Activated CD8-positive, alpha-beta memory T cell treated with anti-CD3 and anti-CD28 coated beads, Interleukin-2, amount 10 ng/mL, durations not matched to agents 7 days and 5 days (primary cell): ENCODE measurements at regions not wholly inside any gene's neighbourhood (a gene's known extent, or its start where the extent isn't known, plus 50 kb on each side); places are given as distances from the start of the nearest gene placed in this dataset.

Experiments used
- ATAC-seq: fragments of 150-1000 bp; cut with Tn5 transposase; one replicate; pipeline ENCODE4 v1.10.0; 2021; ENCODE audit warnings: moderate library complexity
- CTCF ChIA-PET: fragments of 350-600 bp; sonication (Branson Sonifier 250); formaldehyde crosslinking; loops from one replicate; lab custom pipeline; 2021; ENCODE audit warnings: antibody characterized with exemption; lab: Charles Lee
- DNase-seq: peaks from one replicate; pipeline ENCODE4 v3.0.0-alpha.2; 2020
- H3K27ac Mint-ChIP-seq: one replicate; pipeline ENCODE4 v1.8.0; 2021; ENCODE audit warnings: mild to moderate bottlenecking, mixed read lengths
- H3K27me3 Mint-ChIP-seq: one replicate; pipeline ENCODE4 v1.8.0; 2021; ENCODE audit warnings: mixed read lengths
- H3K36me3 Mint-ChIP-seq: one replicate; pipeline ENCODE4 v1.8.0; 2021; ENCODE audit warnings: mild to moderate bottlenecking, mixed read lengths
- H3K4me1 Mint-ChIP-seq: one replicate; pipeline ENCODE4 v1.8.0; 2021; ENCODE audit warnings: mixed read lengths
- H3K4me3 Mint-ChIP-seq: one replicate; pipeline ENCODE4 v1.8.0; 2021; ENCODE audit warnings: mild to moderate bottlenecking, moderate library complexity, mixed read lengths
- H3K9me3 Mint-ChIP-seq: one replicate; pipeline ENCODE4 v1.8.0; 2022; ENCODE audit warnings: low read depth, mixed read lengths

DNA sequence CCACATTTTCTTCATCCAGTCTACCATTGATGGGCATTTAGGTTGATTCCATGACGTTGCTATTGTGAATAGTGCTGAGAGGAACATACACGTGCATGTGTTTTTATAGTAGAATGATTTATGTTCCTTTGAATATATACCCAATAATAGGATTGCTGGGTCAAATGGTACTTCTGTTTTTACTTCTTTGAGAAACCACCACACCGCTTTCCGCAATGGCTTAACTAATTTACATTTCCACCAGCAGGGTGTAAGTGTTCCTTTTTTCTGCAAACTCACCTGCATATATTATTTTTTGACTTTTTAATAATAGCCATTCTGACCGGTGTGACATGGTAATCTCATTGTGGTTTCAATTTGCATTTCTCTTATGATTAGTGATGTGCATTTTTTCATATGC is 82.2 kb upstream of the RFX3 start:
- Mint-ChIP-seq H3K27ac (no peak overlapping the region), H3K36me3 (peaks cover 2% of the 10 kb centered on the region), H3K4me1 (no peaks in the 10 kb centered on the region), H3K27me3 (no peaks in the 10 kb centered on the region), H3K9me3 (no peaks in the 10 kb centered on the region), H3K4me3 (no peak overlapping the region)
- ATAC-seq: no peak
- DNase-seq: no peak
- CTCF ChIA-PET: no interaction called here

GRCh38 chr9:3600672-3601071 is 74.9 kb upstream of the RFX3 start:
- H3K27ac Mint-ChIP-seq: no peak overlapping the region
- no peaks in the 10 kb centered on the region for H3K9me3 Mint-ChIP-seq
- CTCF ChIA-PET: no interaction called here
- DNase-seq: no peak
- no peak overlapping the region for H3K4me3 Mint-ChIP-seq
- no peaks in the 10 kb centered on the region for H3K36me3 Mint-ChIP-seq
- no peaks in the 10 kb centered on the region for H3K4me1 Mint-ChIP-seq
- no peak for ATAC-seq
- H3K27me3 Mint-ChIP-seq: no peaks in the 10 kb centered on the region

DNA sequence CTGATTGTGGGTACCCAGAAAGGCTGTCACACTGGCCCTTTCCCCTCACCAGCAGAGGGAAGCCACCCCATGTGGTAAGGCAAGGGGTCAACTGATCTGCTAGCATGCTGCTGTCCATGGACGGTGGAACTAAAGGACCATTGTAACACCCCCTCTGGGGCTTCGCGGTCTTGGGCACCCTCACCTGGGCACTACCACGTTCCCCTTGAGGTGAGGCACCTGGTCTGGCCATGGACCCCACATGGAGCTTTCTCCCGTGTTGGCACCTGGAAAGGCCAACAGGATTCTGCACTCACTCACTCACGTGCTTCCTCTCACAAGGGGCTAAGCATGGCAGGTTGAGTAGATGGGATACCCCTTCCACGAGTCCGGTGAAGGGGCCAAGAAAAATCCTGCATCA is 72.0 kb upstream of the RFX3 start:
- Mint-ChIP-seq H3K9me3 (peaks cover under 1% of the 10 kb centered on the region), H3K27me3 (no peaks in the 10 kb centered on the region)
- CTCF ChIA-PET: no interaction called here

DNA sequence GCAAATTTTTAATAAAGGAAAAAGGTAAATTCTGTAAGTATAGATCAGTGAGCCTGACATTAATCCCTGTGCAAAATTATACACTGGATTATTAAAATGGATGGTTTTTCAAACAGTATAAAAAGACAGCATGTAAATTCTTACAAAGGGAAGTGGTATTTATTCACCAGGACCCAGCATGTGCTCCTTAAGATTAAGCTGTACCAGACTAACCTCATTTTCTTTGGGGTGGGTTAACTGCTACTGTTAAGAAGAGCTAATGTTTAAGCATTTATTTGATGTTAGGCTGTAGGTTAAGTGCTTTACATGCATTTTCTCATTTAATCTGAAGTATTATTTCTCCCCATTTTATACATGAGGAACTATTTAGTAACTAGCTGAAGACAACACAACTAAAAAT is 60.3 kb upstream of the RFX3 start:
- no peak overlapping the region for H3K4me3 Mint-ChIP-seq
- CTCF ChIA-PET: no interaction called here
- no peak overlapping the region for H3K27ac Mint-ChIP-seq
- H3K4me1 Mint-ChIP-seq: no peaks in the 10 kb centered on the region
- DNase-seq (no peak), ATAC-seq (no peak)
- peaks cover 30% of the 10 kb centered on the region for H3K9me3 Mint-ChIP-seq
- no peaks in the 10 kb centered on the region for H3K27me3 Mint-ChIP-seq
- H3K36me3 Mint-ChIP-seq: peaks cover 39% of the 10 kb centered on the region

More for the DNA sequence above, 72.0 kb upstream of the RFX3 start:
- H3K36me3 Mint-ChIP-seq: peaks cover 3% of the 10 kb centered on the region
- ATAC-seq (no peak), DNase-seq (no peak)
- no peak overlapping the region for H3K4me3 Mint-ChIP-seq
- no peaks in the 10 kb centered on the region for H3K4me1 Mint-ChIP-seq
- no peak overlapping the region for H3K27ac Mint-ChIP-seq

DNA sequence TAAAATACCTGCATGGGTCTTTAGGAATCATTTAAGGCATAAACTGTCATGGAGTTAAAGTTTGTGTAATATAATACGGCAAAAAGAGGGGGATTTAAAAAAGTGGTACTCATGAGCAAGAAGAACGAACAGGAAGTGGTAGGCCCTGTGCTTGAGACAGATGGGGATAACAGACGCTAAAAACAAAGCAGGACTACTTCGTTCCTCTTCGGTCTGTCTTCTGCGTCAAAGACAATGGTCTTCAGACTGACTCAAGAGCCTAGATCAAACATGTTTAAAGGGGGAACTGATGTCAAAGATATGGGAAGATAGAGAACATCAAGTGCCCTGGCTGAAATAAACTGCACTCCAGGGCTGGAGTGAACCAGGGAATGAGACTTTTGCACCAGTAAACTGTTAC is 59.8 kb upstream of the RFX3 start:
- H3K4me1 Mint-ChIP-seq: no peaks in the 10 kb centered on the region
- H3K36me3 Mint-ChIP-seq: peaks cover 39% of the 10 kb centered on the region
- CTCF ChIA-PET: no interaction called here
- ATAC-seq (no peak), DNase-seq (no peak)
- peaks cover 29% of the 10 kb centered on the region for H3K9me3 Mint-ChIP-seq
- no peak overlapping the region for H3K27ac Mint-ChIP-seq
- H3K4me3 Mint-ChIP-seq: no peak overlapping the region
- H3K27me3 Mint-ChIP-seq: no peaks in the 10 kb centered on the region

GRCh38 chr9:3578786-3579185 is 53.0 kb upstream of the RFX3 start:
- no peak for DNase-seq
- H3K36me3 Mint-ChIP-seq: peaks cover 34% of the 10 kb centered on the region
- H3K4me1 Mint-ChIP-seq: peaks cover 4% of the 10 kb centered on the region
- no peak overlapping the region for H3K4me3 Mint-ChIP-seq
- peaks cover 18% of the 10 kb centered on the region for H3K9me3 Mint-ChIP-seq
- no peak overlapping the region for H3K27ac Mint-ChIP-seq
- CTCF ChIA-PET: interaction anchor here (1.0 kb wide), 1 partner anchor 16 kb away, joined by 3 read pairs; no protein-coding TSS in a partner anchor
- ATAC-seq: no peak
- no peaks in the 10 kb centered on the region for H3K27me3 Mint-ChIP-seq

GRCh38 chr9:3576328-3576727 is 50.5 kb upstream of the RFX3 start:
- CTCF ChIA-PET: no interaction called here
- H3K9me3 Mint-ChIP-seq: peaks cover 9% of the 10 kb centered on the region
- no peaks in the 10 kb centered on the region for H3K27me3 Mint-ChIP-seq
- H3K27ac Mint-ChIP-seq: no peak overlapping the region
- H3K36me3 Mint-ChIP-seq: peaks cover 21% of the 10 kb centered on the region
- DNase-seq: no peak
- H3K4me3 Mint-ChIP-seq: no peak overlapping the region
- no peak for ATAC-seq
- H3K4me1 Mint-ChIP-seq: peaks cover 6% of the 10 kb centered on the region

- H3K4me3 Mint-ChIP-seq: no peak overlapping the region
- peaks cover 8% of the 10 kb centered on the region for H3K9me3 Mint-ChIP-seq
- H3K27me3 Mint-ChIP-seq: no peaks in the 10 kb centered on the region
- H3K27ac Mint-ChIP-seq: no peak overlapping the region
- CTCF ChIA-PET: no interaction called here
- no peak for ATAC-seq
- H3K4me1 Mint-ChIP-seq: peaks cover 6% of the 10 kb centered on the region
- peaks cover 16% of the 10 kb centered on the region for H3K36me3 Mint-ChIP-seq
- DNase-seq: no peak
Measured at GRCh38 chr9:3575821-3576220, 50.0 kb upstream of the RFX3 start.
